ENCODE measurements at regions not wholly inside any gene's neighbourhood (a gene's known extent, or its start where the extent isn't known, plus 50 kb on each side); places are given as distances from the start of the nearest gene placed in this dataset.

GRCh38 chr10:127797339-127797738, 60.4 kb downstream of the FOXI2 start:
- Histone ChIP-seq H3K4me2 (ENCODE audit: low read length) (no peak overlapping the region), H3K27ac (ENCODE audit: low read length) (no peak overlapping the region), H2AFZ (ENCODE audit: low read depth, low read length) (no peak overlapping the region), H4K20me1 (ENCODE audit: insufficient read depth, low read length) (no peaks in the 10 kb centered on the region), H3K27me3 (ENCODE audit: low read depth, low read length) (no peaks in the 10 kb centered on the region), H3K79me2 (ENCODE audit: low read length) (no peaks in the 10 kb centered on the region), H3K4me1 (ENCODE audit: low read length) (no peaks in the 10 kb centered on the region), H3K9me3 (ENCODE audit: insufficient read depth, low read length) (no peaks in the 10 kb centered on the region), H3K4me3 (ENCODE audit: low read length) (no peak overlapping the region), H3K36me3 (replicated peaks; ENCODE audit: low read depth, low read length) (no peaks in the 10 kb centered on the region), H3K9ac (ENCODE audit: low read length) (no peak overlapping the region)
- TF ChIP-seq EZH2phosphoT487 (IDR thresholded peaks at IDR 0.05; ENCODE audit: low read depth) (no peak), CTCF (IDR thresholded peaks at IDR 0.05; ENCODE audit: low read depth, low read length) (no peak)

- no peaks in the 10 kb centered on the region for H3K4me1 ChIP-seq (ENCODE audit: low read length)
- H3K4me3 ChIP-seq (ENCODE audit: low read length) = no peak overlapping the region
- no peaks in the 10 kb centered on the region for H3K79me2 ChIP-seq (ENCODE audit: low read length)
- no peak overlapping the region for H3K4me2 ChIP-seq (ENCODE audit: low read length)
- TF ChIP-seq EZH2phosphoT487 (IDR thresholded peaks at IDR 0.05; ENCODE audit: low read depth) = no peak
- TF ChIP-seq CTCF (IDR thresholded peaks at IDR 0.05; ENCODE audit: low read depth, low read length) = no peak
- H3K27me3 ChIP-seq (ENCODE audit: low read depth, low read length) = no peaks in the 10 kb centered on the region
- no peak overlapping the region for H3K9ac ChIP-seq (ENCODE audit: low read length)
- H3K27ac ChIP-seq (ENCODE audit: low read length) = no peak overlapping the region
- no peak overlapping the region for H2AFZ ChIP-seq (ENCODE audit: low read depth, low read length)
- no peaks in the 10 kb centered on the region for H3K36me3 ChIP-seq (replicated peaks; ENCODE audit: low read depth, low read length)
- H4K20me1 ChIP-seq (ENCODE audit: insufficient read depth, low read length) = no peaks in the 10 kb centered on the region
- no peaks in the 10 kb centered on the region for H3K9me3 ChIP-seq (ENCODE audit: insufficient read depth, low read length)
Measured at GRCh38 chr10:127798111-127798510, 61.1 kb downstream of the FOXI2 start.

- Histone ChIP-seq H3K79me2 (ENCODE audit: low read length) (no peaks in the 10 kb centered on the region), H2AFZ (ENCODE audit: low read depth, low read length) (no peak overlapping the region), H3K27ac (ENCODE audit: low read length) (no peak overlapping the region), H3K4me2 (ENCODE audit: low read length) (no peak overlapping the region), H3K9ac (ENCODE audit: low read length) (no peak overlapping the region), H4K20me1 (ENCODE audit: insufficient read depth, low read length) (no peaks in the 10 kb centered on the region), H3K4me1 (ENCODE audit: low read length) (no peaks in the 10 kb centered on the region), H3K36me3 (replicated peaks; ENCODE audit: low read depth, low read length) (no peaks in the 10 kb centered on the region), H3K9me3 (ENCODE audit: insufficient read depth, low read length) (no peaks in the 10 kb centered on the region), H3K4me3 (ENCODE audit: low read length) (no peak overlapping the region), H3K27me3 (ENCODE audit: low read depth, low read length) (no peaks in the 10 kb centered on the region)
- no peak for TF ChIP-seq CTCF (IDR thresholded peaks at IDR 0.05; ENCODE audit: low read depth, low read length)
- no peak for TF ChIP-seq EZH2phosphoT487 (IDR thresholded peaks at IDR 0.05; ENCODE audit: low read depth)
Measured at GRCh38 chr10:127801302-127801701, 64.3 kb downstream of the FOXI2 start.

GRCh38 chr10:127802531-127803095, 65.6 kb downstream of the FOXI2 start:
- H4K20me1 ChIP-seq (ENCODE audit: insufficient read depth, low read length) = no peaks in the 10 kb centered on the region
- H3K27ac ChIP-seq (ENCODE audit: low read length) = no peak overlapping the region
- H3K36me3 ChIP-seq (replicated peaks; ENCODE audit: low read depth, low read length) = no peaks in the 10 kb centered on the region
- H2AFZ ChIP-seq (ENCODE audit: low read depth, low read length) = no peak overlapping the region
- H3K4me2 ChIP-seq (ENCODE audit: low read length) = no peak overlapping the region
- H3K9me3 ChIP-seq (ENCODE audit: insufficient read depth, low read length) = no peaks in the 10 kb centered on the region
- H3K4me1 ChIP-seq (ENCODE audit: low read length) = no peaks in the 10 kb centered on the region
- no peak overlapping the region for H3K9ac ChIP-seq (ENCODE audit: low read length)
- H3K27me3 ChIP-seq (ENCODE audit: low read depth, low read length) = 0 out of 2 replicates have a peak, but pooled peaks cover 1% of the 10 kb centered on the region
- H3K79me2 ChIP-seq (ENCODE audit: low read length) = no peaks in the 10 kb centered on the region
- no peak overlapping the region for H3K4me3 ChIP-seq (ENCODE audit: low read length)
- no peak for TF ChIP-seq CTCF (IDR thresholded peaks at IDR 0.05; ENCODE audit: low read depth, low read length)
- no peak for TF ChIP-seq EZH2phosphoT487 (IDR thresholded peaks at IDR 0.05; ENCODE audit: low read depth)

All from OCI-LY3 (cell line).